GM18858 (cell line): ENCODE measurements at regions not wholly inside any gene's neighbourhood (a gene's known extent, or its start where the extent isn't known, plus 50 kb on each side); places are given as distances from the start of the nearest gene placed in this dataset.
"Not testable (repeated sequence)": the region's sequence is repeated elsewhere in the genome, so short reads cannot be mapped to it uniquely, and the experiment has no call there.

ENCODE experiments used
- ATAC-seq: cut with Tn5 transposase; IDR thresholded peaks from one replicate; pipeline ENCODE4 v1.9.1; 2021; ENCODE audit not compliant: unreplicated experiment

- ATAC-seq = no peak
Measured at GRCh38 chrX:85543866-85544265, 164.4 kb upstream of the POF1B start.

GRCh38 chrX:85529141-85529540 lies 149.7 kb upstream of the POF1B start:
- not testable (repeated sequence) for ATAC-seq

GRCh38 chrX:85517994-85518718 lies 138.7 kb upstream of the POF1B start:
- ATAC-seq = no peak

DNA sequence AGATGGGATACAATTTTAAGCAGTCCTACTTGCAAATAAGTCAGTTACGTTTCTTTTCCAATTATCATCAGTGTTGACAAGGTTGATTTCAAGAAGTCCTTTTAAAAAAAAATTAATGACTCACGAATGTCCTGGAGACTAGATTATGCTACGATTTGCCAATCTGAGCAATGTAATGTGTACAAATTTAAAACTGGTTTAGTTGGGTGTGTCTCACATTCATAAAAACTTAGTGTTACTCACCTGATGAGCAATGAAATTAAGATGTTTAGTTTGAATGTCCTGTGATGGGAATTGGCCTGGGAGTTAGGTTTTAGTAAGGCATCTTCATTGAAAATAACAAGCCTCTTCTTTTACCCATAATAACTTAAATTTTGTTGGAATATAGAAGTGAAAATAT lies 136.7 kb upstream of the POF1B start:
- no peak for ATAC-seq

GRCh38 chrX:85506871-85507270 lies 127.4 kb upstream of the POF1B start:
- ATAC-seq = no peak

DNA sequence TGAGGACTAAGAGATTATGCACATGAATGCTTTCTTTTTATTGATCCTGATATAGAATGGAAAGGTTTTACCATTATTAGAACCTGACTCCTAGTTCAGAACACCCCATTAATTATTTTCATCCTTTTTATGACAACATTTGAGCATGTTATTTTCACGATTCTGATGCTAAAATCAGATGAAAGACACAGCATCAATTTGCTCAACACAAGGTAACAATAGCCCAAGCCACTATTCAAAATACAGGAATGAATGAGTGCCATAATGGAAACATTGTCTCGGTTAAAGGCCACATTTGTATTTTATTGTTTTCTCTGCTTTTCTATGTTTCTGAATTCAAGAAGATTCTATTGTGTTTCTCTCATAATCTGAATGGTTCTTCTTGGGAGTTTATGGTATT lies 126.3 kb upstream of the POF1B start:
- no peak for ATAC-seq

GRCh38 chrX:85504381-85504780 lies 124.9 kb upstream of the POF1B start:
- ATAC-seq = no peak

GRCh38 chrX:85503258-85504158 lies 124.0 kb upstream of the POF1B start:
- ATAC-seq = no peak

DNA sequence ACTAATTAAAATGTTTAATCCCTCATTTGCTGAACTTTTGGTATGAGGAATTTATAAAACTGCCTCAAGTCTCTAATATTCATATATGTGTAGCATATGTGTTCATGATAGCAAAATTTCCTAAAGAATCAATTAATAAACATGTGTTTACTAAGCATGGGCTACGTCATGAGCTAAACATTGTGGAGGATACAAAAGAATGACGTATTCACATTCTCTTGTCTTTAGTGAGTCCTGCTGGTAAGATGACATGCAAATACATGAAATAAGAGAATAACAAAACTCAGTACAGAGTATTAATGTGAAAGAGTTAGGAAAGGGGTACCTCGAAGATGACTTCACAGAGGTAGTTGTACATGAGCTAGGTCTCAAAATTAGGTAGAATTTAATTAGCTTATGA lies 121.9 kb upstream of the POF1B start:
- no peak for ATAC-seq

GRCh38 chrX:85499400-85499799 lies 119.9 kb upstream of the POF1B start:
- ATAC-seq = no peak

GRCh38 chrX:85493821-85494220 lies 114.4 kb upstream of the POF1B start:
- ATAC-seq = no peak

- no peak for ATAC-seq
Measured at GRCh38 chrX:85454295-85454694, 74.8 kb upstream of the POF1B start.

- ATAC-seq = no peak
Measured at GRCh38 chrX:85444613-85445012, 65.1 kb upstream of the POF1B start.
